ENCODE measurements at regions not wholly inside any gene's neighbourhood (a gene's known extent, or its start where the extent isn't known, plus 50 kb on each side); places are given as distances from the start of the nearest gene placed in this dataset.

- TF ChIP-seq, protein P1, sequence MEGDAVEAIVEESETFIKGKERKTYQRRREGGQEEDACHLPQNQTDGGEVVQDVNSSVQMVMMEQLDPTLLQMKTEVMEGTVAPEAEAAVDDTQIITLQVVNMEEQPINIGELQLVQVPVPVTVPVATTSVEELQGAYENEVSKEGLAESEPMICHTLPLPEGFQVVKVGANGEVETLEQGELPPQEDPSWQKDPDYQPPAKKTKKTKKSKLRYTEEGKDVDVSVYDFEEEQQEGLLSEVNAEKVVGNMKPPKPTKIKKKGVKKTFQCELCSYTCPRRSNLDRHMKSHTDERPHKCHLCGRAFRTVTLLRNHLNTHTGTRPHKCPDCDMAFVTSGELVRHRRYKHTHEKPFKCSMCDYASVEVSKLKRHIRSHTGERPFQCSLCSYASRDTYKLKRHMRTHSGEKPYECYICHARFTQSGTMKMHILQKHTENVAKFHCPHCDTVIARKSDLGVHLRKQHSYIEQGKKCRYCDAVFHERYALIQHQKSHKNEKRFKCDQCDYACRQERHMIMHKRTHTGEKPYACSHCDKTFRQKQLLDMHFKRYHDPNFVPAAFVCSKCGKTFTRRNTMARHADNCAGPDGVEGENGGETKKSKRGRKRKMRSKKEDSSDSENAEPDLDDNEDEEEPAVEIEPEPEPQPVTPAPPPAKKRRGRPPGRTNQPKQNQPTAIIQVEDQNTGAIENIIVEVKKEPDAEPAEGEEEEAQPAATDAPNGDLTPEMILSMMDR (IDR thresholded peaks at IDR 0.05; ENCODE audit: insufficient read depth, low read length, poor library complexity, severe bottlenecking): no peak
Observed at GRCh38 chr11:8766043-8766987, 83.7 kb downstream of the RPL27A start.

GRCh38 chr11:8766988-8767374 is 84.4 kb downstream of the RPL27A start:
- TF ChIP-seq, protein P1 (IDR thresholded peaks at IDR 0.05; ENCODE audit: insufficient read depth, low read length, poor library complexity, severe bottlenecking): no peak
- H3K4me3 ChIP-seq (replicated peaks; ENCODE audit: low read depth, low read length): no peak overlapping the region
- no peak for DNase-seq (ENCODE audit: extremely low read depth, insufficient read length)
- no peaks in the 10 kb centered on the region for H3K36me3 ChIP-seq (ENCODE audit: control insufficient read depth, insufficient read depth, low read length)
- H3K27me3 ChIP-seq (replicated peaks; ENCODE audit: control insufficient read depth, insufficient read depth, low read length): no peaks in the 10 kb centered on the region

More at GRCh38 chr11:8766043-8766987, 83.7 kb downstream of the RPL27A start:
- no peaks in the 10 kb centered on the region for H3K36me3 ChIP-seq (ENCODE audit: control insufficient read depth, insufficient read depth, low read length)
- DNase-seq (ENCODE audit: extremely low read depth, insufficient read length): no peak
- H3K27me3 ChIP-seq (replicated peaks; ENCODE audit: control insufficient read depth, insufficient read depth, low read length): no peaks in the 10 kb centered on the region
- H3K4me3 ChIP-seq (replicated peaks; ENCODE audit: low read depth, low read length): no peak overlapping the region

GRCh38 chr11:8767466-8768142 is 85.0 kb downstream of the RPL27A start:
- TF ChIP-seq, protein P1 (IDR thresholded peaks at IDR 0.05; ENCODE audit: insufficient read depth, low read length, poor library complexity, severe bottlenecking): no peak
- H3K36me3 ChIP-seq (ENCODE audit: control insufficient read depth, insufficient read depth, low read length): no peaks in the 10 kb centered on the region
- no peak overlapping the region for H3K4me3 ChIP-seq (replicated peaks; ENCODE audit: low read depth, low read length)
- no peak for DNase-seq (ENCODE audit: extremely low read depth, insufficient read length)
- H3K27me3 ChIP-seq (replicated peaks; ENCODE audit: control insufficient read depth, insufficient read depth, low read length): no peaks in the 10 kb centered on the region

DNA sequence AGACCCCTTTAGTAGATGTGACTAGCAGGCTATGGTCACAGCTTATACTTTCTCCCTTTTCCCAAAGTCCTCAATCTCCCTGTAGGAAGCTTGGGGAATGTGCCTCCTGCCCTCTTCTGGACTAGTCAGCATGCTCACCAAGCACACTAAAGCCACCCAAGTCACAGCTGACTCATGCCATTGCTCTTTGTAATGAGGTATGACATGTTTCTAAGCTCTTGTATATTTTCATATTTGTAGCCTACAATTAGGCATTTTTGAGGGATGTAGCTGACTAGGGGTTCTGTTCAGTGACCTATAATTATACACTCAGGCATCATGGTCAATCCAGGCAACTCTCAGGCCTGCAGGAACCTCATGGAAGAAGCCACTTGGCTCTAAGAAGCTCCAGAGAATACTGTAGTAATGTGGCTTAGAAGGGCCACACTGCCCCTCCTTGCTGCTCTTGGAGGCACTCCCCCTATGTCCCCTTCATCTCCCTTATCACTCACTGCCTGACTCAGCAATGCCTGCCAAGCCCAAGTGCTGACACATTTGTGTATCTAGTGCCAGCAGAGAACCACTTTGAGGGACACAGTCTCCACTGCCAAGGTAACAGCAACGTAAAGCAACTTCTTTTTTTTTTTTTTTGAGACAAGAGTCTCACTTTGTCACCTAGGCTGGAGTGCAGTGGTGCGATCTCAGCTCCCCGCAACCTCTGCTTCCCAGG is 86.2 kb downstream of the RPL27A start:
- H3K4me3 ChIP-seq (replicated peaks; ENCODE audit: low read depth, low read length): no peak overlapping the region
- DNase-seq (ENCODE audit: extremely low read depth, insufficient read length): no peak
- TF ChIP-seq, protein P1 (IDR thresholded peaks at IDR 0.05; ENCODE audit: insufficient read depth, low read length, poor library complexity, severe bottlenecking): no peak
- H3K36me3 ChIP-seq (ENCODE audit: control insufficient read depth, insufficient read depth, low read length): no peaks in the 10 kb centered on the region
- H3K27me3 ChIP-seq (replicated peaks; ENCODE audit: control insufficient read depth, insufficient read depth, low read length): no peaks in the 10 kb centered on the region

- no peaks in the 10 kb centered on the region for H3K36me3 ChIP-seq (ENCODE audit: control insufficient read depth, insufficient read depth, low read length)
- H3K27me3 ChIP-seq (replicated peaks; ENCODE audit: control insufficient read depth, insufficient read depth, low read length): no peaks in the 10 kb centered on the region
- TF ChIP-seq, protein P1 (IDR thresholded peaks at IDR 0.05; ENCODE audit: insufficient read depth, low read length, poor library complexity, severe bottlenecking): no peak
- H3K4me3 ChIP-seq (replicated peaks; ENCODE audit: low read depth, low read length): no peak overlapping the region
- no peak for DNase-seq (ENCODE audit: extremely low read depth, insufficient read length)
Observed at GRCh38 chr11:8772571-8773519, 90.3 kb downstream of the RPL27A start.

All from GM06990 (cell line).